ENCODE measurements at regions not wholly inside any gene's neighbourhood (a gene's known extent, or its start where the extent isn't known, plus 50 kb on each side); places are given as distances from the start of the nearest gene placed in this dataset.

GRCh38 chr11:70868341-70868885, 384.0 kb downstream of the SHANK2 start:
- DNase-seq (ENCODE audit: low spot score): no peak

- DNase-seq (ENCODE audit: low spot score): no peak
Observed at GRCh38 chr11:70869054-70869453, 383.3 kb downstream of the SHANK2 start.

DNA sequence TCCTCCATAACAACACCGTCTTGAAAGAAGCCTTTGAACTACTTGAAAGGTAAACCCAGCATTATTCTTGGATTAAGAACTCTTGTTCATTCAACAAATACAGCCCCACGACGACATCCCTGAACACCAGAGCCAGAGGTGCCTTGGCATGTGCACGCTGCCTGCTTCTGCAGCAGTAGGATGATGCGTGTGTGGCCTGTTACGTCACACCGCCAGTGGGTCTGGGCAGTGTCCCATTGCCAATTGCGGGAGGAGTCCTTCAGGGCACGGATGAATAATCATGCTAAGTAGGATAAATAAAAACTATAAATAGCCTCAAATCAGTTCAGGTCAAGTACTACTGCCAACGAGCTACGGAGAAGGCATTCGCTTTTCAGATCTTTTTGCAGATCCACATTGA, 380.5 kb downstream of the SHANK2 start:
- peak; percentile 59 for DNase-seq (ENCODE audit: low spot score)

DNA sequence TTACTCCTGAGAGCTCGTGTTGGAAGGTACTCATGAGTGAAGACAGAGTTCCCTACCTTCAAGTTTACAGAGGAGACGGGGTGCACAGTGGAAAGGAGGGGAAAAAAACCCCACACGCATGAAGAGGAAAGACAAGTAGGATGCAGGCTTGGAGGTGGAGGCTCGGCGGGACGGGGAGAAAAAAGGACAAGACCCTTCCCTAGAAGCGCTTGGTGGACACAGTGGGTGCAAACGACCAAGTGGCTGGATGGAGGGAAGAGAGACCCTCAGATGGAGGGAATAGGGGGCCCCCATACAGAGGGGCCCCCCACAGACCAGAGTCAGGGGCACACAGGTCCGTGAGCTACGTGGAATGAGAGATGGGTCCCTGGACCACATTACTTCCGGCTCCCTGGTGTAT, 380.1 kb downstream of the SHANK2 start:
- DNase-seq (ENCODE audit: low spot score): no peak

GRCh38 chr11:70872955-70873735, 379.2 kb downstream of the SHANK2 start:
- DNase-seq (ENCODE audit: low spot score): no peak

- DNase-seq (ENCODE audit: low spot score): no peak
Observed at GRCh38 chr11:70873736-70874412, 378.5 kb downstream of the SHANK2 start.

GRCh38 chr11:70876685-70877084, 375.7 kb downstream of the SHANK2 start:
- no peak for DNase-seq (ENCODE audit: low spot score)

GRCh38 chr11:70877151-70877550, 375.2 kb downstream of the SHANK2 start:
- DNase-seq (ENCODE audit: low spot score): no peak

- DNase-seq (ENCODE audit: low spot score): no peak
Observed at GRCh38 chr11:70878366-70878765, 374.0 kb downstream of the SHANK2 start.

DNA sequence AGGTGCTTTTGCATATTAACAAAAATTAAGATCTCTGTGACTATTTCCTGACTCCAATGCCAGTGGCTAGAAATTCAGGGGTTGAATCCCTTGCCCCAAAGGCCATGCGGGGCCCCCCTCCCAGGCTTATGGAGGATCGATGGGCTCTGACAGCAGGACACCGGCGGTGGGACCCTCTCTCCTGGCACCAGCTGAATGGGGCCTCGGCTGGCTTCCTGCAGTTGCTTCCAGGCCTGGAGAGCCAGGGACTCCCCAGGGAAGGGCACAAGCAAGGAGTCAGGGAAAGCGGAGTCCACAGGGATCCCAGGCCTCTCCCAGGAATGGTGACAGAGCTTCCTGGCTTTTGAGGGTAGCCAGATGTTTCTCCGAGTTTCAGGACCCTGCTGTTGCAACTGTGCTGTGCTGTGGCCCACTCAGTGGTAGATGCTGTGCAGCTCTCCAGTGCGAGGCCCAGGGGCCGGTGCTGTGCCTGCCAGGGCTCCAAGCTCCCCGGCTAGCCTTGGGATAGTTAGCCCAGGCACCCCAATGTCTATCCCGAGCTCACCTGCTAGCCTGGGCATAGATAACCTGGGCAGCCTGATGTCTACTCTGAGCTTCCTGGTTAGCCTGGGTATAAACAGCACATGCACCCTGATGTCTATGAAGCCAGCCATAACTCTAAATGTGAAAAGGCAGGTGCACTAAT, 372.6 kb downstream of the SHANK2 start:
- no peak for DNase-seq (ENCODE audit: low spot score)

- DNase-seq (ENCODE audit: low spot score): no peak
Observed at GRCh38 chr11:70880416-70880815, 372.0 kb downstream of the SHANK2 start.

GRCh38 chr11:70881948-70882715, 370.2 kb downstream of the SHANK2 start:
- no peak for DNase-seq (ENCODE audit: low spot score)

DNA sequence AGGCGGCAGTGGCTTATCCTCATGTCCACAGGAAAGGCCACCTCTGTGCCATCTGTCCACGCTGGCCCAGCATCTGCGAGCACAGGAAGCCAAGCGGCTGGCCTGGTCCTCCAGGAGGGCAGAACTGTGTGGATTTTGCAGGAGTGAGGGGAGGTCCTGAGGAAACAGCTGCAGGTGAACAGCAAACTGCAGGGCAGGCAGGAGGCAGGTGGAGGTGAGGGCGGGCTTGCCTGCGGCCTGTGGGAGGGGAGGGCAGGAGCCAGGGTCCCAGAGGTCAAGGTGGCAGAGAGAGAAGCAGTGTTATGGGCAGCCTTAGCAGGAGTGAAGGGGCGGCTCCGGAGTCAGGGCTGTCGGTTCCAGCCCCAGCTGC, 369.7 kb downstream of the SHANK2 start:
- DNase-seq (ENCODE audit: low spot score): no peak

GRCh38 chr11:70883323-70883940, 368.9 kb downstream of the SHANK2 start:
- no peak for DNase-seq (ENCODE audit: low spot score)

GRCh38 chr11:70883973-70884623, 368.3 kb downstream of the SHANK2 start:
- DNase-seq (ENCODE audit: low spot score): no peak

DNA sequence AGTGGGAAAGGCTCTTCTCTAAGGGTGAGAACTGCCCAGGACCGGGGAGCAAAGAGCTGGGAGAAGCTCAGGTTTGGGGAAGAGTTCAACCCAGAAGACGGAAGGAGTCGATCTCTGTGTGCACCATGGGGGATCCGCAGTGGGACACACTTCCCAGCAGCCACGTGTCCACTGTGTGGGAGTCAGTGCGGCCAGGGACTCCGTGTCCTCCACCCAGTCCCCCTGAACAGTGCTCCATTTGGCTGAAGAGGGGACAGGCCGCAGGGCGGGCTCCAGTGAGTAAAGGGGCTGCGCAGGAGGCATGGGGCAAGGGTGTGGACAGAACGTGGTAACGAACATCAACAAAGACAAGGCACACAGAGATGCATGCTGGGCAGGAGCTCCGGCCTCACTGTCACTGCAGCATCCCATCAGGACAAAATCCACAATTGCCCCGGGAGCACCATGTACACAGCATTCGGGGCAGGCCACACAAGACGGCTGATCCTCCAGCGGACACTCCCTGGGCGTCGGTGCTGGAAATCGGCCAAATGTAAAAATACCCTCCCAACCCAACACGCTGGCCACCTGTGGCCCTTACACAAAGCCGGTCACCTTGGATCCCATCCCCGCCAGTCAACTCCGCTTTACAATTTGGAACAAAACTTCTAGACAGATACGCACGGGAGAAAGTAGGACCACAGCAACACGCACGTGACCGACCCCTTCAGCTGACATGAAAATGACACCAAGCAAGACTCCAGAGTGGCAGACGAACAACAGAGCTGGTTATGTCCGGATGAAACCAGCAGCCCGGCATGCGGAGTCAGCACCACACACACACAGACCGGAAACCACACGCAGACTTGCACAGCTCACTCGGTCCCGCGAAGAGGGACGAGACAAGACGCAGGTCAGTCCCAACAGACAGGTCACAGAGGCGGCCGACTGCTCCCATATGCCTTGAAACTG, 366.8 kb downstream of the SHANK2 start:
- DNase-seq (ENCODE audit: low spot score): no peak

GRCh38 chr11:70886256-70886655, 366.1 kb downstream of the SHANK2 start:
- no peak for DNase-seq (ENCODE audit: low spot score)

DNA sequence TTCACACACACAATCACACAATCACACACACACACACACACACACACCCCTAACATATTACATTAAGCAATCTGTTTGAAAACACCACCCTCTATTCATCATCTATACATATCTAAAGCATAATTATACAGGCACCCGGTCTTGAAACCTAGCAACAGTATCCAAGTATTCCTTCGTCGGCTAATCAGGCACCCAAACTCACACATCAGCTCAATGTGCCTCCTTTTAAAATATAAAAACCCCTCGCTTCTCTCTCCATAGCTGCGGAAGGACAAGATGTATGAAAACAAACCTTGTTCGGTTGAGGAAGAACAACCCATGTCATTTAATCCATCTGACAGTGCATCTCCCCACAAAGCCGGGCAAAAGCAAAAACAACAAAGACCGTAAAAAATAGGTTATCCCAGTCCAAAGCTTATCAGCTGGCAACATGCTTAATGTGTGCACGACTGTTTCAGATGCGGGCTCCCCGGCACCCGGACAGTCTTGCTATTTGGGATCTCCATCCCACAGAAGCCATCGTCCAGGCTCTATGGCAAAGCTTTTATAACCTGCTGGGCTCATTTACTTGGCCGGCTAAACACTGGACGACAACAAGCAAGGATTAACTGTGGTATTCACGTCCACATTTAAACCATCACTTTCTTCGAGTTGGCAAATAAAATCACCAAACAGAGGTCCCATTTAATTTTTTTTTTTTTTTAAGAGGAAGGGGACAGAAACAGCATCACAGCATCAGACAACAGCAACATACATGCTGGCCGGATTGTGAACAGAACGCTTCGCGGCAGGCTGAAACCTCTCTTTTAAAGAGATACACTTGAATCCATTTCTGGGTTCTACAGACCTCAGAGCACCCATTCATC, 365.5 kb downstream of the SHANK2 start:
- no peak for DNase-seq (ENCODE audit: low spot score)

DNA sequence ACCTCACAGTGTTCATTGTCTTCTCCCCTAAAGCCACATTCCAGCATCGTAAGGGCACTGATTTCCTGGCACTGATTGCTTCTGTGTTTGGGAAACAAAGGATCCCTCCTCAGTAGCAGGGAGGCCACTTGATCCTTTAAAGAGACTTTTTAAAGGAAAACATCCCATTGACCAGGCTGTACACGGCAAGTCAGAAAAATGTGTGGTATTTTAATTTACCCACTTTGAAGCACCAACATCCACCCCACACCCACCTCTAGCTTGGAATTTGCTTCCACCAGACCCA, 364.9 kb downstream of the SHANK2 start:
- DNase-seq (ENCODE audit: low spot score): no peak
